Activated naive CD8-positive, alpha-beta T cell (primary cell): ENCODE measurements at regions not wholly inside any gene's neighbourhood (a gene's known extent, or its start where the extent isn't known, plus 50 kb on each side); places are given as distances from the start of the nearest gene placed in this dataset.
"Not testable (repeated sequence)": the region's sequence is repeated elsewhere in the genome, so short reads cannot be mapped to it uniquely, and the experiment has no call there.

Source experiments
- H3K27ac Mint-ChIP-seq: one replicate; pipeline ENCODE4 v1.8.0; 2021; ENCODE audit warnings: mixed read lengths
- H3K27me3 Mint-ChIP-seq: one replicate; pipeline ENCODE4 v1.8.0; 2021; ENCODE audit warnings: mixed read lengths
- H3K36me3 Mint-ChIP-seq: one replicate; pipeline ENCODE4 v1.8.0; 2021; ENCODE audit warnings: mixed read lengths
- H3K4me1 Mint-ChIP-seq: one replicate; pipeline ENCODE4 v1.8.0; 2021; ENCODE audit warnings: low read depth, mixed read lengths
- H3K4me3 Mint-ChIP-seq: one replicate; pipeline ENCODE4 v1.8.0; 2021; ENCODE audit warnings: mild to moderate bottlenecking, mixed read lengths
- H3K9me3 Mint-ChIP-seq: one replicate; pipeline ENCODE4 v1.8.0; 2021; ENCODE audit warnings: low read depth, mixed read lengths

GRCh38 chr12:93006471-93007208 is 77.5 kb upstream of the EEA1 start:
- no peaks in the 10 kb centered on the region for H3K36me3 Mint-ChIP-seq
- no peaks in the 10 kb centered on the region for H3K4me1 Mint-ChIP-seq
- H3K27me3 Mint-ChIP-seq: no peaks in the 10 kb centered on the region
- H3K4me3 Mint-ChIP-seq: no peak overlapping the region
- H3K27ac Mint-ChIP-seq: no peak overlapping the region
- no peaks in the 10 kb centered on the region for H3K9me3 Mint-ChIP-seq

DNA sequence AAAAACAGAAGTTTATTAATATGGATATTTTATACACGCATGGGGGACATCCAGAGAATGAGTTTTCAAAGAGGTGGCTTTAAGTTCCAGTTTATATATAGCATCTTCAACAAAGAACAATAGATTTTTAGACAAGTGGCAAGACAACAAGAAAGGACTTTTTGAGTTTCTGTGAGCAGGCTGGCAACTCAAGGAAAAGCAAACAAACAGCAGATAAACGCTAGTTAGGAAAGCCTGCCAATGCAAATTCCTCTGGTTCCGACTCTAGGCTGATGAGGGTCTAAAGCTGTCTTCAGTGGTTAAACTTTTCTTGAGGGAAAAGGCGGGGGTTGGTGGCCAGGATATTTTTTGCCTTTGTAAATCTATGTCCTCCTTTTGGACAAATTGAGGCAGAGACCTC is 78.4 kb upstream of the EEA1 start:
- Mint-ChIP-seq H3K27me3 (no peaks in the 10 kb centered on the region), H3K27ac (no peak overlapping the region), H3K9me3 (no peaks in the 10 kb centered on the region), H3K4me3 (no peak overlapping the region), H3K36me3 (no peaks in the 10 kb centered on the region), H3K4me1 (no peaks in the 10 kb centered on the region)

- H3K4me1 Mint-ChIP-seq: no peaks in the 10 kb centered on the region
- no peak overlapping the region for H3K27ac Mint-ChIP-seq
- H3K9me3 Mint-ChIP-seq: no peaks in the 10 kb centered on the region
- no peaks in the 10 kb centered on the region for H3K27me3 Mint-ChIP-seq
- no peak overlapping the region for H3K4me3 Mint-ChIP-seq
- H3K36me3 Mint-ChIP-seq: no peaks in the 10 kb centered on the region
These were observed 79.1 kb upstream of the EEA1 start for GRCh38 chr12:93008044-93008778.

- H3K27me3 Mint-ChIP-seq, H3K27ac Mint-ChIP-seq, H3K9me3 Mint-ChIP-seq: not testable (repeated sequence)
These were observed 79.8 kb upstream of the EEA1 start for GRCh38 chr12:93008880-93009279.

GRCh38 chr12:93009533-93009932 is 80.4 kb upstream of the EEA1 start:
- H3K27ac Mint-ChIP-seq: no peak overlapping the region
- H3K4me1 Mint-ChIP-seq: no peaks in the 10 kb centered on the region
- H3K27me3 Mint-ChIP-seq: no peaks in the 10 kb centered on the region
- no peaks in the 10 kb centered on the region for H3K9me3 Mint-ChIP-seq
- H3K4me3 Mint-ChIP-seq: no peak overlapping the region
- H3K36me3 Mint-ChIP-seq: no peaks in the 10 kb centered on the region

More at GRCh38 chr12:93008880-93009279, 79.8 kb upstream of the EEA1 start:
- not testable (repeated sequence) for H3K4me1 Mint-ChIP-seq, H3K4me3 Mint-ChIP-seq, H3K36me3 Mint-ChIP-seq

GRCh38 chr12:93010461-93010860 is 81.4 kb upstream of the EEA1 start:
- Mint-ChIP-seq H3K4me3 (no peak overlapping the region), H3K27ac (no peak overlapping the region), H3K4me1 (no peaks in the 10 kb centered on the region), H3K36me3 (no peaks in the 10 kb centered on the region), H3K9me3 (no peaks in the 10 kb centered on the region), H3K27me3 (no peaks in the 10 kb centered on the region)

- no peaks in the 10 kb centered on the region for H3K27me3 Mint-ChIP-seq
- H3K27ac Mint-ChIP-seq: no peak overlapping the region
- no peak overlapping the region for H3K4me3 Mint-ChIP-seq
These were observed 82.0 kb upstream of the EEA1 start for GRCh38 chr12:93011100-93011499.

GRCh38 chr12:93015871-93016751 is 87.0 kb upstream of the EEA1 start:
- Mint-ChIP-seq H3K27me3 (no peaks in the 10 kb centered on the region), H3K9me3 (no peaks in the 10 kb centered on the region), H3K27ac (no peak overlapping the region), H3K4me1 (peaks cover 2% of the 10 kb centered on the region), H3K36me3 (no peaks in the 10 kb centered on the region), H3K4me3 (no peak overlapping the region)

More at GRCh38 chr12:93011100-93011499, 82.0 kb upstream of the EEA1 start:
- H3K36me3 Mint-ChIP-seq: no peaks in the 10 kb centered on the region
- no peaks in the 10 kb centered on the region for H3K9me3 Mint-ChIP-seq
- H3K4me1 Mint-ChIP-seq: no peaks in the 10 kb centered on the region

DNA sequence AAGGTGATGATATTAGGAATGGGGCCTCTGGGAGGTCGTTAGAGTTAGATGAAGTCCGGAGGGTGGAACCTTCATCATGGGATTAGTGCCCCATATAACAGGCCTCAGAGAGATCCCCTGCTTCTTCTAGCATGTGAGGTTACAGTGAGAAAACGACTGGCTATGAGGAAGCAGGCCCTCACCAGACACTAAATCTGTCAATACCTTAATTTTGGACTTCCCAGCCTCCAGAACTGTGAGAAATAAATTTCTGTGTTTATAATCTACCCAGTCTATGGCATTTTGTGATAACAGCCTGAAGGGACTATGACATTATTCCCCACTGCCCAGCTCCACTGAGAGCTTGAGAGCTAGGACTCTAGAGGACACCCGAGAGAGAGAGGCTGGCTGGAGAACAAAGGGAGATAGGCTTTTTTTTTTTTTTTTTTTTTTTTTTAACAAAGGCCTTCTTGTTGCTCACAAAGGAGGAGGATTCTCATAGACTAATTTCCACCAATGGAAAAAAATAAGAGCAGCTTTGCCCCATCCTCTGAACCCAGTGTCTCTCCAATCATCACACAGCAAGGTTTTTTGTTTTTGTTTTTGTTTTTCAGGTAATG is 87.8 kb upstream of the EEA1 start:
- no peaks in the 10 kb centered on the region for H3K36me3 Mint-ChIP-seq
- H3K27ac Mint-ChIP-seq: no peak overlapping the region
- peaks cover 2% of the 10 kb centered on the region for H3K4me1 Mint-ChIP-seq
- H3K27me3 Mint-ChIP-seq: no peaks in the 10 kb centered on the region
- no peaks in the 10 kb centered on the region for H3K9me3 Mint-ChIP-seq
- H3K4me3 Mint-ChIP-seq: no peak overlapping the region

- H3K27ac Mint-ChIP-seq: no peak overlapping the region
- no peaks in the 10 kb centered on the region for H3K9me3 Mint-ChIP-seq
- H3K4me3 Mint-ChIP-seq: no peak overlapping the region
- H3K4me1 Mint-ChIP-seq: peaks cover 2% of the 10 kb centered on the region
- no peaks in the 10 kb centered on the region for H3K36me3 Mint-ChIP-seq
- no peaks in the 10 kb centered on the region for H3K27me3 Mint-ChIP-seq
These were observed 89.5 kb upstream of the EEA1 start for GRCh38 chr12:93018610-93019009.

DNA sequence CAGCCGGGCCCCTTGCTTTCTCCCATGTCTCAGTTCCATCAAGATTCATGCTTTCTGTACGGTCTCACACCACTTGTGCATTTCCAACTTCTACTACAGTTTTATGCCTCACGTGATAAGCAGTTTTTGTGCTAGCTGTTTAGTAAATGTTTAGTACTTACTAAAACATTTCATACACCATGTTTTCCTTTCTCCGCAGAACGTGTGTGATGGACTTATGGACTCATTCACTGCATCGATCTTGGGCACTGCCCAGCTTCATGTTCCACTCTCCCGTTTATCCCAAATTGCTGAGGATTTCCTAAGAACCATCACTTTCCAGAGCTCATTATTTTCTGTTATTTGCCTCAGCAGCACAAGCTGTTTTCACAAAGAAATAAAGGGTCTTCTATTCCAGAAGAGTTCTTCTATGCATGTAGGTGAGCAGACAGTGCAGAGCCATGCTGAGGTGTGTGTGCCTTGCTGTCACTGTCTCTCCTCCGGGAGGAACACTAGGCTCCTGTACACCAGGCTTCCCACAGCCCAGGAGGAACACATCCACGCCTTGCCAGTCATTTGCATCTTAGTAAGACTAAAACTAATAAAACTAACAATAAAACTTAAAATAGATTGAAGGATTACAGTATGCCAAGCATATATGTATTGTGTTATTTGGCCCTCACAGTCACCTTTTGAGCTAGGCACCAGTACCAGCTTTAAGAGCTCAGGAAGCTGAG is 90.3 kb upstream of the EEA1 start:
- H3K27me3 Mint-ChIP-seq: no peaks in the 10 kb centered on the region
- H3K9me3 Mint-ChIP-seq: no peaks in the 10 kb centered on the region
- H3K4me3 Mint-ChIP-seq: no peak overlapping the region
- peaks cover 2% of the 10 kb centered on the region for H3K4me1 Mint-ChIP-seq
- H3K36me3 Mint-ChIP-seq: no peaks in the 10 kb centered on the region
- H3K27ac Mint-ChIP-seq: no peak overlapping the region

DNA sequence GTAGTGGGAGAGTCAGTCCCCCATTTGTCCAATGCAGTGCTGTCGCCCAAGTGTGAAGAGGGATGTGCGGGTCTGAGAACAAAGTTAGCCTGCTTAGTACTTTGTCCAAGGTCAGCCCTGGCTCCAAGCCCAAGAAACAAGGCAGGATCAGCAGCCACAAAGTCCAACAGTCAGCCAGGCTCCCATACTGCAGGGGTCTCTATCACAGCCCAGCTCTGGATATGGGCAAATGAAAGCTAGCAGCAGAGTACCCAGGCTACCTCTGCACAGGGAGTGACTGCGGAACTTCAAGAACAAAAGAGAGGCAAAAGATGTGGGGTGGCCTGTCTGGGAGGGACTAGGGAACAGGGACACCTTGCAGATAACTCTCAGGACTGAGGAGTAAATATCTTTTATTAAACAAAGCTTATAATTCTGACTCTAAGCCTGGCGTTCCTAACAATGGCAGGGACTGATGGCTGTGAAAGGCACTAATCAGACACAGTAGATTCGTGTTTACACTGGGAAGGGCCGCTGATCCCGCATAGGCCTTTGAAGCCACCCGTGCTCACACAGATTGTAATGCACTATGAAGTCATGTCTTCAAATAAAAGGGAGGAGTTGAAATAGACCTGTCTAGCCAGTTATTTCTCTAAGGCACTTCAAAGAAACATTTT is 91.0 kb upstream of the EEA1 start:
- Mint-ChIP-seq H3K36me3 (no peaks in the 10 kb centered on the region), H3K4me1 (peaks cover 2% of the 10 kb centered on the region), H3K4me3 (no peak overlapping the region), H3K27me3 (no peaks in the 10 kb centered on the region), H3K27ac (no peak overlapping the region), H3K9me3 (no peaks in the 10 kb centered on the region)

GRCh38 chr12:93020631-93021597 is 91.8 kb upstream of the EEA1 start:
- no peak overlapping the region for H3K27ac Mint-ChIP-seq
- H3K27me3 Mint-ChIP-seq: no peaks in the 10 kb centered on the region
- H3K9me3 Mint-ChIP-seq: no peaks in the 10 kb centered on the region
- H3K4me1 Mint-ChIP-seq: peaks cover 2% of the 10 kb centered on the region
- H3K36me3 Mint-ChIP-seq: no peaks in the 10 kb centered on the region
- no peak overlapping the region for H3K4me3 Mint-ChIP-seq
